ENCODE measurements at regions not wholly inside any gene's neighbourhood (a gene's known extent, or its start where the extent isn't known, plus 50 kb on each side); places are given as distances from the start of the nearest gene placed in this dataset.

- no peak for TF ChIP-seq CTCF (IDR thresholded peaks at IDR 0.05)
- TF ChIP-seq POLR2A (IDR thresholded peaks at IDR 0.05), result no peak
Observed at GRCh38 chr14:26963711-26964110, 365.9 kb upstream of the NOVA1 start.

All from thyroid gland (tissue), 4 donors.